ENCODE measurements at regions not wholly inside any gene's neighbourhood (a gene's known extent, or its start where the extent isn't known, plus 50 kb on each side); places are given as distances from the start of the nearest gene placed in this dataset.

DNA sequence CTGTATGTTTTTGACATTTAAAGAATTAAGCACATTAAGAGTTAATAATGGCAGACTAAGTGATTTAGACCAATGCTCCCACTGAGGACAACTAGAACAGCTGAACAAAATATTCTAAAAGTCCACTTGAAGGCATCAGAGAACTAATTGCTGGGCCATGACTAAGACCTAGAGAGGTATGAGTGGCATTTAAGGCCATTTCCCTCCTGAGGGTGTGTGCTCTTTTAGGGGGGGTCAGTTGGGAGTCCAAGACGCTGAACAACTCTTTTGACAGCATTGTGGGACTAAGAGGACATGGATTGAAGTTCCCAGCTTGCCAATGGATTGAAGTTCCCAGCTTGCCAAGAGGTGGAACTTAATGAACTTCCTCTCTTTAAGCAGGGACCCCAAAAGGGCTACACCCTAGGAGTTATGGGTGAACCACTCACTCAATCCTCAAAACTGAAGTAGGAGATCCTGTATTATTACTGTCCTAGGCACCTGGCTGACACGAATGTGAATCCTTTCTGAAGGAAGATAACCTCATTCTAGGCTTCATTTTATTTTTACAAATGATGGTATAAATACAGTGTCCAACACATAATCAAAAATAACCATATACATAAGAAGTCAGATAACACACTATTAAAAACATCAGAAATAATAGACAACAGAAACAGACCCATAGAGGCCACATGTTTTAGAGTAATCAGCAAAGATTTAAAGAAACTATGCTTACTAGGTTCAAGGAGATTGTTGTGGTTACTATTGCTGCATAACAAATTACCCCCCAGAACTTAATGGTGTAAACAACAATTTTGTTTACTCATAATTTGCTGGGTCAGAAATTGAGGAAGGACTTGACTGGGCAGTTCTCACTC is 175.1 kb downstream of the VEGFA start:
- CTCF ChIA-PET: no interaction called here

DNA sequence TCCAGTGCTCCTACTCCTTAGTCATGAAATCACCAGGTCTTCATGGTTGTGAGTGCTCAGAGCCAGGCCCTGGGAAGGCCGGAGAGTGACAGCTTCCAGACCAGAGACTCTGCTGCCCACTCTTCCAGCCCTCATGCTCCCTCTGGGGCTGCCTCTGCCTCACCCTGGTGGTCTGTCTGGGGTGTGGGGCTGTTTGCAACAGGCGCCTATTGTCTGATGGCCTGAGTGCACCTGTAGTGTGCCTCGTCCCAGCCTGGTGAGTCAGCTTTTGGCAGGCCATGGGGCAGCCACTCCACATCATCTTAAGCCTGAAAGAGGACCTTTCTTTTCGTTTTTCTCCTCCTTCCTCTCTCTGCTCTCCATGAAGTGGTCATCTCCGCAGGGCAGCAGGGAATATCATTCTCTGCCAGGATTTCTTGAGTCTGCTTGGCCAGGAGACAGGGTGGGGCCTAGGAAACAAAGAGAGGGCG is 173.8 kb downstream of the VEGFA start:
- Histone ChIP-seq H3K4me3 (no peak overlapping the region), H3K27ac (no peak overlapping the region), H3K79me2 (ENCODE audit: low read depth) (no peaks in the 10 kb centered on the region), H3K36me3 (ENCODE audit: low read depth) (no peaks in the 10 kb centered on the region), H2AFZ (no peak overlapping the region), H3F3A (ENCODE audit: insufficient read depth, low read depth) (no peaks in the 10 kb centered on the region), H3K4me2 (no peak overlapping the region), H3K4me1 (replicated peaks; ENCODE audit: insufficient read depth) (peaks cover 25% of the 10 kb centered on the region), H4K20me1 (ENCODE audit: insufficient read depth) (no peaks in the 10 kb centered on the region), H3K9me3 (ENCODE audit: insufficient read depth, low read depth) (peaks cover 8% of the 10 kb centered on the region; the same call in 1 of the 2 replicates), H3K27me3 (ENCODE audit: insufficient read depth, low read depth) (no peaks in the 10 kb centered on the region), H3K9me2 (ENCODE audit: insufficient read depth) (no peaks in the 10 kb centered on the region)
- no TSS peak for BruUV-seq (replicated peaks)
- peak in 1 of 2 experiments; percentile 50 for DNase-seq
- TF ChIP-seq, protein P1, sequence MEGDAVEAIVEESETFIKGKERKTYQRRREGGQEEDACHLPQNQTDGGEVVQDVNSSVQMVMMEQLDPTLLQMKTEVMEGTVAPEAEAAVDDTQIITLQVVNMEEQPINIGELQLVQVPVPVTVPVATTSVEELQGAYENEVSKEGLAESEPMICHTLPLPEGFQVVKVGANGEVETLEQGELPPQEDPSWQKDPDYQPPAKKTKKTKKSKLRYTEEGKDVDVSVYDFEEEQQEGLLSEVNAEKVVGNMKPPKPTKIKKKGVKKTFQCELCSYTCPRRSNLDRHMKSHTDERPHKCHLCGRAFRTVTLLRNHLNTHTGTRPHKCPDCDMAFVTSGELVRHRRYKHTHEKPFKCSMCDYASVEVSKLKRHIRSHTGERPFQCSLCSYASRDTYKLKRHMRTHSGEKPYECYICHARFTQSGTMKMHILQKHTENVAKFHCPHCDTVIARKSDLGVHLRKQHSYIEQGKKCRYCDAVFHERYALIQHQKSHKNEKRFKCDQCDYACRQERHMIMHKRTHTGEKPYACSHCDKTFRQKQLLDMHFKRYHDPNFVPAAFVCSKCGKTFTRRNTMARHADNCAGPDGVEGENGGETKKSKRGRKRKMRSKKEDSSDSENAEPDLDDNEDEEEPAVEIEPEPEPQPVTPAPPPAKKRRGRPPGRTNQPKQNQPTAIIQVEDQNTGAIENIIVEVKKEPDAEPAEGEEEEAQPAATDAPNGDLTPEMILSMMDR (conservative IDR thresholded peaks at IDR 0.05): no peak
- TF ChIP-seq EZH2 (IDR thresholded peaks at IDR 0.05; ENCODE audit: low read depth): no peak
- CTCF ChIA-PET: no interaction called here
- intact Hi-C loops (cut with micrococcal nuclease; ENCODE audit: unreplicated experiment): no loop called here
- POLR2A ChIA-PET (ENCODE audit: unreplicated experiment): no interaction called here

More for the DNA sequence above, 175.1 kb downstream of the VEGFA start:
- intact Hi-C loops (cut with micrococcal nuclease; ENCODE audit: unreplicated experiment): no loop called here
- Histone ChIP-seq H3K79me2 (ENCODE audit: low read depth) (no peaks in the 10 kb centered on the region), H3K9me3 (ENCODE audit: insufficient read depth, low read depth) (peaks cover 8% of the 10 kb centered on the region; the same call in 1 of the 2 replicates), H3K27ac (no peak overlapping the region), H3K4me1 (replicated peaks; ENCODE audit: insufficient read depth) (peaks cover 25% of the 10 kb centered on the region), H4K20me1 (ENCODE audit: insufficient read depth) (no peaks in the 10 kb centered on the region), H2AFZ (no peak overlapping the region), H3K27me3 (ENCODE audit: insufficient read depth, low read depth) (no peaks in the 10 kb centered on the region), H3F3A (ENCODE audit: insufficient read depth, low read depth) (no peaks in the 10 kb centered on the region), H3K9me2 (ENCODE audit: insufficient read depth) (no peaks in the 10 kb centered on the region), H3K4me3 (no peak overlapping the region), H3K36me3 (ENCODE audit: low read depth) (no peaks in the 10 kb centered on the region), H3K4me2 (no peak overlapping the region)
- TF ChIP-seq EZH2 (IDR thresholded peaks at IDR 0.05; ENCODE audit: low read depth): no peak
- TF ChIP-seq, protein P1 (conservative IDR thresholded peaks at IDR 0.05): no peak
- no TSS peak for BruUV-seq (replicated peaks)
- POLR2A ChIA-PET (ENCODE audit: unreplicated experiment): interaction anchor here (0.6 kb wide), 2 partner anchors 136 to 176 kb away, joined by 3 to 6 read pairs; no protein-coding TSS in a partner anchor
- no peak for DNase-seq

DNA sequence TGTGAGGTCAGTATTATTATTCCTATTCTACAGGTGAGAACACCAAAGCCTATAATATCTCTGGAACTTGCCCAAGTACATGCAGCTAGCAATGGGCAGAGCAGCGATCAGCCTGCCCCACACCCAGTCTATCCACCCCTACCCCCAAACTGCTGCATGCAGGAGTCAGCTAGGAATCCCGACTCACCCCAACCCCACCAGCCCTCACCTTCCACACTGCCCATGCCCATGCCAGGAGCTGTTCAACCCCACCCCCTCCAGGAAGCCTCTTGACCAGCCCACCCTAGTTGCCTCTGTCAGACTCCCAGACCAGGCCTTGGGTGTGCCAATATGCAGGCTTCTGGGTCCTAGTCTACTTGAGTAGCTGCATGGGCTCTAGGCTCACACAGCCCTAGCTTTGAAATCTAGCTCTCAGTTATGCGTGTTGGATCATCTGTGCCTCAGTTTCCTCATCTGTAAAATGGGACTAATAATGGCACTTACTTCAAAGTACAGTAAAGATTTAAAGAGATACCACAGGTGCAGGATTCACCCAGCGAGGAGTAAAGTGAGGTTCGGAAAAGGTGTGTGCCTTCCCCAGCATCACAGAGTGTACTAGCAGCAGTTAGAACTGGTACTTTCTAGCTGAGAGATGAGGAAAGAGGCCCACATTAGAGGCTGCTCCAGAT is 173.2 kb downstream of the VEGFA start:
- intact Hi-C loops (cut with micrococcal nuclease; ENCODE audit: unreplicated experiment): no loop called here
- no peaks in the 10 kb centered on the region for H3K9me2 ChIP-seq (ENCODE audit: insufficient read depth)
- H3K9me3 ChIP-seq (ENCODE audit: insufficient read depth, low read depth): peaks cover 8% of the 10 kb centered on the region; the same call in 1 of the 2 replicates
- no peaks in the 10 kb centered on the region for H3K27me3 ChIP-seq (ENCODE audit: insufficient read depth, low read depth)
- no peaks in the 10 kb centered on the region for H3K36me3 ChIP-seq (ENCODE audit: low read depth)
- no peaks in the 10 kb centered on the region for H3K79me2 ChIP-seq (ENCODE audit: low read depth)
- no peaks in the 10 kb centered on the region for H3F3A ChIP-seq (ENCODE audit: insufficient read depth, low read depth)
- H3K4me3 ChIP-seq: no peak overlapping the region
- no peaks in the 10 kb centered on the region for H4K20me1 ChIP-seq (ENCODE audit: insufficient read depth)
- H3K27ac ChIP-seq: no peak overlapping the region
- H2AFZ ChIP-seq: no peak overlapping the region
- ChIA-PET CTCF (no interaction called here), POLR2A (ENCODE audit: unreplicated experiment) (interaction anchor here (0.6 kb wide), 1 partner anchor 314 kb away, joined by 3 read pairs; no protein-coding TSS in a partner anchor)
- no TSS peak for BruUV-seq (replicated peaks)
- H3K4me1 ChIP-seq (replicated peaks; ENCODE audit: insufficient read depth): peaks cover 25% of the 10 kb centered on the region
- TF ChIP-seq EZH2 (IDR thresholded peaks at IDR 0.05; ENCODE audit: low read depth): no peak
- DNase-seq: no peak
- no peak overlapping the region for H3K4me2 ChIP-seq

All from PC-9 (cell line).